NB4 (cell line): ENCODE measurements at regions not wholly inside any gene's neighbourhood (a gene's known extent, or its start where the extent isn't known, plus 50 kb on each side); places are given as distances from the start of the nearest gene placed in this dataset.

ENCODE experiments used
- MYC ChIP-seq: IDR thresholded peaks from 2 replicates; pipeline ENCODE4 v1.6.1; 2011; ENCODE audit warnings: low read depth, low read length
- POLR2A ChIP-seq: IDR thresholded peaks from 2 replicates; pipeline ENCODE4 v1.6.1; 2011; ENCODE audit warnings: mild to moderate bottlenecking; ENCODE audit not compliant: insufficient read length; ENCODE audit errors: extremely low read depth
- TF ChIP-seq, protein P1 (sequence below): IDR thresholded peaks from one replicate; pipeline ENCODE4 v1.5.1; 2012; ENCODE audit warnings: low read depth, low read length
- TF ChIP-seq, protein P2 (sequence below): IDR thresholded peaks from 2 replicates; pipeline ENCODE4 v1.6.1; 2011; ENCODE audit warnings: low read depth, low read length

DNA sequence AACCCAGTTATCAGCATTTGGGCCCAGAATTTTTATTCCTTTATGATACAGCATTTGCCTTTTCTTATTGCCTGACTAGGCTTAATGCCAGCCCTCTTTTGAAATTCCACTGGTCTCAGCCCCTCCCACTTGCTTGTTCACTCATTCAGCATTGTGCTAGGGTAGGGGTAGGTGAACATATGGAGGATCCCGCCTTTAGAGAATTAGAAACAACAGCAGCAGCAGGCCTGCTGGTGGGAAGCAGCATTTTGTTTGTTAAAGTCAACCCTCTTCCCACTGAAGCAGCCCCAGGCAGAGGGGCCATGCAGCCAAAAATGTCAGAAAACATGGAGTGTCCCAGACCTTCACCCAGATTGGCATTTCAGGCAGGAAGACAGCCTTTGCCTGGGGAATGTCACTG, 1355.2 kb downstream of the CDH8 start:
- TF ChIP-seq, protein P1, sequence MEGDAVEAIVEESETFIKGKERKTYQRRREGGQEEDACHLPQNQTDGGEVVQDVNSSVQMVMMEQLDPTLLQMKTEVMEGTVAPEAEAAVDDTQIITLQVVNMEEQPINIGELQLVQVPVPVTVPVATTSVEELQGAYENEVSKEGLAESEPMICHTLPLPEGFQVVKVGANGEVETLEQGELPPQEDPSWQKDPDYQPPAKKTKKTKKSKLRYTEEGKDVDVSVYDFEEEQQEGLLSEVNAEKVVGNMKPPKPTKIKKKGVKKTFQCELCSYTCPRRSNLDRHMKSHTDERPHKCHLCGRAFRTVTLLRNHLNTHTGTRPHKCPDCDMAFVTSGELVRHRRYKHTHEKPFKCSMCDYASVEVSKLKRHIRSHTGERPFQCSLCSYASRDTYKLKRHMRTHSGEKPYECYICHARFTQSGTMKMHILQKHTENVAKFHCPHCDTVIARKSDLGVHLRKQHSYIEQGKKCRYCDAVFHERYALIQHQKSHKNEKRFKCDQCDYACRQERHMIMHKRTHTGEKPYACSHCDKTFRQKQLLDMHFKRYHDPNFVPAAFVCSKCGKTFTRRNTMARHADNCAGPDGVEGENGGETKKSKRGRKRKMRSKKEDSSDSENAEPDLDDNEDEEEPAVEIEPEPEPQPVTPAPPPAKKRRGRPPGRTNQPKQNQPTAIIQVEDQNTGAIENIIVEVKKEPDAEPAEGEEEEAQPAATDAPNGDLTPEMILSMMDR, result no peak
- TF ChIP-seq POLR2A (no peak), MYC (no peak)
- TF ChIP-seq, protein P2, sequence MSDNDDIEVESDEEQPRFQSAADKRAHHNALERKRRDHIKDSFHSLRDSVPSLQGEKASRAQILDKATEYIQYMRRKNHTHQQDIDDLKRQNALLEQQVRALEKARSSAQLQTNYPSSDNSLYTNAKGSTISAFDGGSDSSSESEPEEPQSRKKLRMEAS, result no peak
